Naive thymus-derived CD4-positive, alpha-beta T cell (primary cell): ENCODE measurements at regions not wholly inside any gene's neighbourhood (a gene's known extent, or its start where the extent isn't known, plus 50 kb on each side); places are given as distances from the start of the nearest gene placed in this dataset.
"Not testable (repeated sequence)": the region's sequence is repeated elsewhere in the genome, so short reads cannot be mapped to it uniquely, and the experiment has no call there.

Experiments
- ATAC-seq: fragments of 150-1000 bp; cut with Tn5 transposase; 2 replicates; pipeline ENCODE4 v1.10.0; 2021; ENCODE audit warnings: mild to moderate bottlenecking, moderate library complexity
- CTCF ChIA-PET: fragments of 350-600 bp; sonication (Branson Sonifier 250); formaldehyde crosslinking; loops from one replicate; lab custom pipeline; 2021; ENCODE audit warnings: antibody characterized with exemption; lab: Charles Lee
- POLR2A ChIA-PET: fragments of 350-600 bp; sonication (Branson Sonifier 250); formaldehyde crosslinking; loops from one replicate; lab custom pipeline; 2021; ENCODE audit warnings: antibody characterized with exemption, inconsistent platforms; lab: Charles Lee
- DNase-seq, 9 donors: peaks; one replicate each; pipeline versions ENCODE4 v3.0.0 to v3.0.0-alpha.2; 2020 to 2022; ENCODE audit warnings: mixed read lengths in 1 of 9
- H3K27ac ChIP-seq: one replicate; pipeline ENCODE4 v1.7.0; 2013; ENCODE audit warnings: mild to moderate bottlenecking, low read depth, low read length, moderate library complexity
- H3K27me3 ChIP-seq, 2 donors: one replicate each; pipeline ENCODE4 v1.7.0; 2013; ENCODE audit warnings: low read length in 2 of 2, mild to moderate bottlenecking in 2 of 2, moderate library complexity in 2 of 2; ENCODE audit not compliant: control insufficient read depth in 2 of 2, insufficient read depth in 2 of 2
- H3K36me3 ChIP-seq, 3 experiments: 1 replicate in 2 of 3; 2 replicates in 1 of 3; pipeline ENCODE4 v1.7.0; 2013; ENCODE audit warnings: low read length in 3 of 3, mild to moderate bottlenecking in 3 of 3, moderate library complexity in 1 of 3; ENCODE audit not compliant: insufficient read depth in 3 of 3, control insufficient read depth in 2 of 3
- H3K4me1 ChIP-seq, 2 donors: one replicate each; pipeline ENCODE4 v1.7.0; 2013; ENCODE audit warnings: low read length in 2 of 2, mild to moderate bottlenecking in 2 of 2, moderate library complexity in 1 of 2; ENCODE audit not compliant: control insufficient read depth in 2 of 2, insufficient read depth in 2 of 2
- H3K4me3 ChIP-seq: 2 replicates; pipeline ENCODE4 v1.7.0; 2013; ENCODE audit warnings: mild to moderate bottlenecking, low read length
- H3K9me3 ChIP-seq, 3 experiments: 1 replicate in 2 of 3; 2 replicates in 1 of 3; pipeline ENCODE4 v1.7.0; 2013; ENCODE audit warnings: low read length in 3 of 3; ENCODE audit not compliant: control insufficient read depth in 2 of 3
- H3K27ac Mint-ChIP-seq, 9 donors: one replicate each; pipeline ENCODE4 v1.8.0; 2020 to 2022; ENCODE audit warnings: mixed read lengths in 9 of 9, mild to moderate bottlenecking in 8 of 9, moderate library complexity in 5 of 9, inconsistent platforms in 2 of 9
- H3K27me3 Mint-ChIP-seq, 5 donors: one replicate each; pipeline ENCODE4 v1.8.0; 2021 to 2022; ENCODE audit warnings: mixed read lengths in 5 of 5, mild to moderate bottlenecking in 1 of 5
- H3K36me3 Mint-ChIP-seq, 5 donors: one replicate each; pipeline ENCODE4 v1.8.0; 2020 to 2022; ENCODE audit warnings: mixed read lengths in 5 of 5, mild to moderate bottlenecking in 3 of 5, inconsistent platforms in 1 of 5
- H3K4me1 Mint-ChIP-seq, 7 donors: one replicate each; pipeline ENCODE4 v1.8.0; 2020 to 2022; ENCODE audit warnings: mixed read lengths in 7 of 7, mild to moderate bottlenecking in 3 of 7, inconsistent platforms in 1 of 7
- H3K4me3 Mint-ChIP-seq, 10 donors: one replicate each; pipeline ENCODE4 v1.8.0; 2020 to 2022; ENCODE audit warnings: mild to moderate bottlenecking in 10 of 10, mixed read lengths in 10 of 10, moderate library complexity in 6 of 10, inconsistent platforms in 2 of 10
- H3K9me3 Mint-ChIP-seq, 11 donors: one replicate each; pipeline ENCODE4 v1.8.0; 2020 to 2022; ENCODE audit warnings: mixed read lengths in 11 of 11, mild to moderate bottlenecking in 4 of 11, inconsistent platforms in 1 of 11, moderate library complexity in 1 of 11
- intact Hi-C, 2 donors: fragments of 100-400 bp; cut with micrococcal nuclease; formaldehyde crosslinking; loops; one replicate each; pipeline ENCODE4 v1.15.1; 2023

GRCh38 chr19:28297586-28298157, 915.3 kb downstream of the UQCRFS1 start:
- Mint-ChIP-seq H3K27ac (no peak overlapping the region), H3K4me1 (no peaks in the 10 kb centered on the region), H3K36me3 (no peaks in the 10 kb centered on the region), H3K27me3 (peaks cover 0 to 4% (median 0%) of the 10 kb centered on the region in 5 donors), H3K9me3 (peaks cover 1 to 12% (median 4%) of the 10 kb centered on the region in 11 donors), H3K4me3 (no peak overlapping the region)
- no peaks in the 10 kb centered on the region for H3K4me1 ChIP-seq
- H3K27ac ChIP-seq, result no peak overlapping the region
- no peaks in the 10 kb centered on the region for H3K9me3 ChIP-seq
- no peak overlapping the region for H3K4me3 ChIP-seq
- intact Hi-C loops, result no loop called here
- no peaks in the 10 kb centered on the region for H3K27me3 ChIP-seq
- ATAC-seq, result no peak
- ChIA-PET POLR2A (no interaction called here), CTCF (no interaction called here)
- no peak for DNase-seq
- no peaks in the 10 kb centered on the region for H3K36me3 ChIP-seq

- DNase-seq, result no peak
- peaks cover 0 to 4% (median 0%) of the 10 kb centered on the region in 5 donors for H3K27me3 Mint-ChIP-seq
- Histone ChIP-seq H3K27ac (no peak overlapping the region), H3K4me3 (no peak overlapping the region), H3K9me3 (no peaks in the 10 kb centered on the region), H3K27me3 (no peaks in the 10 kb centered on the region), H3K4me1 (no peaks in the 10 kb centered on the region), H3K36me3 (no peaks in the 10 kb centered on the region)
- peaks cover 1 to 12% (median 4%) of the 10 kb centered on the region in 11 donors for H3K9me3 Mint-ChIP-seq
- no peak overlapping the region for H3K4me3 Mint-ChIP-seq
- no peak for ATAC-seq
- ChIA-PET CTCF (no interaction called here), POLR2A (no interaction called here)
- H3K36me3 Mint-ChIP-seq, result no peaks in the 10 kb centered on the region
- no peak overlapping the region for H3K27ac Mint-ChIP-seq
- intact Hi-C loops, result no loop called here
- H3K4me1 Mint-ChIP-seq, result no peaks in the 10 kb centered on the region
Measured at GRCh38 chr19:28297036-28297435, 915.9 kb downstream of the UQCRFS1 start.

- H3K4me3 Mint-ChIP-seq, result no peak overlapping the region
- H3K36me3 ChIP-seq, result no peaks in the 10 kb centered on the region
- H3K9me3 ChIP-seq, result no peaks in the 10 kb centered on the region
- POLR2A ChIA-PET, result no interaction called here
- intact Hi-C loops, result no loop called here
- H3K4me3 ChIP-seq, result no peak overlapping the region
- no peak overlapping the region for H3K27ac ChIP-seq
- H3K36me3 Mint-ChIP-seq, result no peaks in the 10 kb centered on the region
- peaks cover 1 to 12% (median 5%) of the 10 kb centered on the region in 11 donors for H3K9me3 Mint-ChIP-seq
- no peaks in the 10 kb centered on the region for H3K4me1 ChIP-seq
- no peaks in the 10 kb centered on the region for H3K27me3 ChIP-seq
- ATAC-seq (no peak), DNase-seq (no peak)
- H3K27ac Mint-ChIP-seq, result no peak overlapping the region
- CTCF ChIA-PET, result no interaction called here
- H3K4me1 Mint-ChIP-seq, result no peaks in the 10 kb centered on the region
- peaks cover 0 to 4% (median 0%) of the 10 kb centered on the region in 5 donors for H3K27me3 Mint-ChIP-seq
Measured at GRCh38 chr19:28296506-28296905, 916.4 kb downstream of the UQCRFS1 start.

GRCh38 chr19:28294975-28295374, 918.0 kb downstream of the UQCRFS1 start:
- intact Hi-C loops, H3K4me1 Mint-ChIP-seq, H3K27ac ChIP-seq, POLR2A ChIA-PET, H3K4me3 ChIP-seq, H3K27me3 ChIP-seq, H3K27ac Mint-ChIP-seq, H3K36me3 ChIP-seq, CTCF ChIA-PET, DNase-seq, H3K36me3 Mint-ChIP-seq, H3K27me3 Mint-ChIP-seq, H3K4me1 ChIP-seq, ATAC-seq, H3K4me3 Mint-ChIP-seq, H3K9me3 ChIP-seq: not testable (repeated sequence)
- H3K9me3 Mint-ChIP-seq, result peaks cover 1 to 12% (median 5%) of the 10 kb centered on the region in 11 donors

- CTCF ChIA-PET, result no interaction called here
- H3K4me1 Mint-ChIP-seq, result no peaks in the 10 kb centered on the region
- Histone ChIP-seq H3K9me3 (no peaks in the 10 kb centered on the region), H3K4me3 (no peak overlapping the region), H3K4me1 (no peaks in the 10 kb centered on the region), H3K27me3 (no peaks in the 10 kb centered on the region), H3K36me3 (no peaks in the 10 kb centered on the region), H3K27ac (no peak overlapping the region)
- POLR2A ChIA-PET, result no interaction called here
- no peak overlapping the region for H3K4me3 Mint-ChIP-seq
- DNase-seq, result no peak
- H3K9me3 Mint-ChIP-seq, result peaks cover 1 to 12% (median 5%) of the 10 kb centered on the region in 11 donors
- ATAC-seq, result no peak
- intact Hi-C loops, result no loop called here
- no peak overlapping the region for H3K27ac Mint-ChIP-seq
- H3K27me3 Mint-ChIP-seq, result peaks cover 0 to 4% (median 0%) of the 10 kb centered on the region in 5 donors
- no peaks in the 10 kb centered on the region for H3K36me3 Mint-ChIP-seq
Measured at GRCh38 chr19:28294395-28294794, 918.6 kb downstream of the UQCRFS1 start.

- ATAC-seq (no peak), DNase-seq (no peak)
- Mint-ChIP-seq H3K4me1 (no peaks in the 10 kb centered on the region), H3K27ac (no peak overlapping the region), H3K4me3 (no peak overlapping the region), H3K9me3 (peaks cover 0 to 12% (median 4%) of the 10 kb centered on the region in 11 donors), H3K27me3 (peaks cover 0 to 4% (median 0%) of the 10 kb centered on the region in 5 donors), H3K36me3 (no peaks in the 10 kb centered on the region)
- H3K4me1 ChIP-seq, result no peaks in the 10 kb centered on the region
- ChIA-PET CTCF (no interaction called here), POLR2A (no interaction called here)
- no peak overlapping the region for H3K4me3 ChIP-seq
- intact Hi-C loops, result no loop called here
- no peaks in the 10 kb centered on the region for H3K9me3 ChIP-seq
- H3K36me3 ChIP-seq, result no peaks in the 10 kb centered on the region
- H3K27ac ChIP-seq, result no peak overlapping the region
- H3K27me3 ChIP-seq, result no peaks in the 10 kb centered on the region
Measured at GRCh38 chr19:28293685-28294084, 919.3 kb downstream of the UQCRFS1 start.

- Mint-ChIP-seq H3K4me1 (no peaks in the 10 kb centered on the region), H3K27me3 (peaks cover 0 to 4% (median 0%) of the 10 kb centered on the region in 5 donors), H3K4me3 (no peak overlapping the region), H3K36me3 (no peaks in the 10 kb centered on the region), H3K9me3 (peaks cover 0 to 12% (median 4%) of the 10 kb centered on the region in 11 donors), H3K27ac (no peak overlapping the region)
- Histone ChIP-seq H3K4me1 (no peaks in the 10 kb centered on the region), H3K36me3 (no peaks in the 10 kb centered on the region), H3K27ac (no peak overlapping the region), H3K4me3 (no peak overlapping the region), H3K27me3 (no peaks in the 10 kb centered on the region), H3K9me3 (no peaks in the 10 kb centered on the region)
- ATAC-seq, result no peak
- intact Hi-C loops, result no loop called here
- POLR2A ChIA-PET, result no interaction called here
- CTCF ChIA-PET, result no interaction called here
- no peak for DNase-seq
Measured at GRCh38 chr19:28292822-28293500, 920.0 kb downstream of the UQCRFS1 start.
